BLaER1 (cell line): ENCODE measurements at regions not wholly inside any gene's neighbourhood (a gene's known extent, or its start where the extent isn't known, plus 50 kb on each side); places are given as distances from the start of the nearest gene placed in this dataset.

Experiments used
- H3K27ac ChIP-seq: shearing (Covaris generic); formaldehyde crosslinking; 2 replicates; pipeline ENCODE4 v1.8.1; 2022
- H3K27me3 ChIP-seq: shearing (Covaris generic); formaldehyde crosslinking; 2 replicates; pipeline ENCODE4 v1.8.1; 2022
- H3K36me3 ChIP-seq: shearing (Covaris generic); formaldehyde crosslinking; 2 replicates; pipeline ENCODE4 v1.8.1; 2022
- H3K4me1 ChIP-seq: shearing (Covaris generic); formaldehyde crosslinking; 2 replicates; pipeline ENCODE4 v1.8.1; 2022
- H3K4me2 ChIP-seq: shearing (Covaris generic); formaldehyde crosslinking; 2 replicates; pipeline ENCODE4 v1.8.1; 2022
- H3K4me3 ChIP-seq: shearing (Covaris generic); formaldehyde crosslinking; 2 replicates; pipeline ENCODE4 v1.8.1; 2022
- H3K9ac ChIP-seq: shearing (Covaris generic); formaldehyde crosslinking; 2 replicates; pipeline ENCODE4 v1.8.1; 2022
- H3K9me3 ChIP-seq: shearing (Covaris generic); formaldehyde crosslinking; 2 replicates; pipeline ENCODE4 v1.8.1; 2022
- H4K20me1 ChIP-seq: shearing (Covaris generic); formaldehyde crosslinking; 2 replicates; pipeline ENCODE4 v1.8.1; 2022
- Cebpa-rat ChIP-seq: shearing (Covaris generic); IDR thresholded peaks from 2 replicates; pipeline ENCODE4 v1.8.1; 2022

DNA sequence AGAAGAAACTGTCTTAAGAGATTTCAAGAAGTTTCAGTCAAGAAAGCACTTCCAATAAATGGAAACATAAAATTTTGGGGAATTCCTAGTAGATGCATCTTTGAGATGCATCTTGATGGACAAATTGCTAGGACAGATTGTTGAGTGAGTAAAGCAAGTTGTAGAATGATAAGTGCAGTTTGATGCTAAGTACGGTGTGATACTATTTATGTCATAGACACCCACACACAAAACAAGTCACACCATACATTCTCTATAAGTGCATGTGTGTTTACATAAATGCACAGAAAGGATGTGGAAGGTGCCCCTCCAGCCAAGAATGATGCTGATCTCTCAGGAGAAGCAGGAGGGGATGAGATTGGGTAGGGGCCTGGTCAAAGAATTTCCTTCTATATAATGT, 375.7 kb downstream of the FOXO1 start:
- no peaks in the 10 kb centered on the region for H4K20me1 ChIP-seq
- H3K27me3 ChIP-seq, result no peaks in the 10 kb centered on the region
- H3K4me1 ChIP-seq, result no peaks in the 10 kb centered on the region
- H3K9ac ChIP-seq, result no peak overlapping the region
- H3K9me3 ChIP-seq, result peaks cover 4% of the 10 kb centered on the region
- no peak overlapping the region for H3K4me3 ChIP-seq
- H3K27ac ChIP-seq, result no peak overlapping the region
- H3K36me3 ChIP-seq, result no peaks in the 10 kb centered on the region
- no peak for TF ChIP-seq Cebpa-rat
- no peak overlapping the region for H3K4me2 ChIP-seq

DNA sequence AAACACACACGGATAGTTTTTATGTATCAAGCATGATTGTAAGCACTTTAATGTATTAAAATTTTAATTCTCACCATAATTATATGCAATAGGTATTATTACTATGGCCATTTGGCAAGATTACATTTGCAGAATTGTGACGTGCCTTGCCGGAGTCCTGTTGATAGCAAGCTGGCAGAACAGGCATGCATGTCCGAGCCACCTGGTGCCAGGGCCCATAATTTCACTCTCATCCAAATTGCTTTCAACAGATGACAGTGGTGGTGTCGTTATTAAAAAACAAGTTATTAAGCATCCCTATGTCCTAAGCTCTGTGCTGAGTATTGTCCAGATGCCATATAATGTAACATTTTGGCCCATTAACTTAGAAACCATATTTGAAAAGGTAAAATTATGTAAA, 374.3 kb downstream of the FOXO1 start:
- Histone ChIP-seq H3K4me3 (no peak overlapping the region), H3K27ac (no peak overlapping the region), H4K20me1 (no peaks in the 10 kb centered on the region), H3K27me3 (no peaks in the 10 kb centered on the region), H3K9me3 (peaks cover 18% of the 10 kb centered on the region), H3K9ac (no peak overlapping the region), H3K4me2 (no peak overlapping the region), H3K36me3 (no peaks in the 10 kb centered on the region), H3K4me1 (no peaks in the 10 kb centered on the region)
- TF ChIP-seq Cebpa-rat, result no peak

DNA sequence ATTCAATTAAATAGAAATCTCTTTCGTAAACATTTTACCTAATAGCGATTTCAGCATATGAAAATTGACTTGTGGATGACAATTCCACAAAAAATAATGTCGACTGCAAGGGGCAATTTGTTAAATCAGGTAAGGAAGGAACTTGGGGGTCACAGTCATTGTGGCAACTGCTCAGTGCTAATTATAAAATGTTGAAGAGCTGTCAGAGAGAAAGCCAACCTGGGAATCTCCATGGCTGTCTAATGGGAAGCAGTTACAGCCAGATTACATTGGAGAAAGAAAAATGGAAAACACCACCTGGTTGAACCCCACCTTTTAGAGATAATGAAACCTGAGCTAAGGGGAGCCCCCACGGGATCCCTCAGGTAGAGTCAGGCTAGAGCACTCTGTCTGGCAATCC, 373.9 kb downstream of the FOXO1 start:
- Histone ChIP-seq H3K4me3 (no peak overlapping the region), H3K4me2 (no peak overlapping the region), H4K20me1 (no peaks in the 10 kb centered on the region), H3K27ac (no peak overlapping the region), H3K4me1 (no peaks in the 10 kb centered on the region), H3K9me3 (peaks cover 22% of the 10 kb centered on the region), H3K27me3 (no peaks in the 10 kb centered on the region), H3K9ac (no peak overlapping the region), H3K36me3 (no peaks in the 10 kb centered on the region)
- no peak for TF ChIP-seq Cebpa-rat

DNA sequence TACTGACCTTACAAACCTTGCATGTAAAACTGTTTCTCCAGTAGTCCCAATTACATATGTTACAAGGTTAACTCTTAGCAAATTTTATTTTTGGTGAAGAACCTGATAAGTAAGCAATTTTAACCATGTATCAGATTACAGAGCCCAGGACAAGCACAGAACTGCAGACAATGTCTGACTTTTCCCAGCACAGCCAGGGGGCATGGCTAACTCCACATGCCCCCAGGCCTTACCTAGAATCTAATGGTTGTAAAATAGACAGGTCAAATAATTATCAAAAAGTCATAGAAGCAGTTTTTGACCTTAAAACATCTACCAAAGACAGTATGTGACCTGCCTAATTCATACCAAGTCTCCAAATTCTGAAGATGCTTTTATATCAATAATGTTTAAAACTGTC, 364.1 kb downstream of the FOXO1 start:
- Histone ChIP-seq H3K9me3 (peaks cover 75% of the 10 kb centered on the region), H3K4me2 (no peak overlapping the region), H3K9ac (no peak overlapping the region), H3K36me3 (peaks cover 15% of the 10 kb centered on the region; the same call in 1 of the 2 replicates), H3K4me3 (no peak overlapping the region), H4K20me1 (no peaks in the 10 kb centered on the region), H3K27me3 (no peaks in the 10 kb centered on the region), H3K27ac (no peak overlapping the region), H3K4me1 (0 out of 2 replicates have a peak, but pooled peaks cover 5% of the 10 kb centered on the region)
- TF ChIP-seq Cebpa-rat, result no peak

DNA sequence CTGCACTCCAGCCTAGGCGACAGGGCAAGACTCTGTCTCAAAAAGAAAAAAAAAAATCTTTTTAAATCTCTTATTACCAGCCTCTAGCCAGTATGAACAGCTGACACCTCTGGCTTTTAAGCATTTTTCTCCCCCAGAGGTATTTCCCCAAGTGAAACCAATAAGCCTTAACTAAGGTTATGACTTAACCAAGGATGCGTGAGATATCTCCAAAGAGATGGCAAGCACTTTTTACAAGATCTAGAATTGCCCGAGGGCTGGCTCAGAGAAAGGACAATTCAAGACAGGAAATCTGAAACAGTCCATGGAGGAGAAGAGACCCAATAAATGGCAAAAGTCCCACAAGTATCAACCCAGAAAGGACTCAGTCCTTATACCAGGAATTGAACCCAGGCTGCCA, 362.1 kb downstream of the FOXO1 start:
- no peaks in the 10 kb centered on the region for H3K27me3 ChIP-seq
- H3K36me3 ChIP-seq, result peaks cover 15% of the 10 kb centered on the region; the same call in 1 of the 2 replicates
- no peak overlapping the region for H3K27ac ChIP-seq
- H3K9ac ChIP-seq, result no peak overlapping the region
- peaks cover 74% of the 10 kb centered on the region for H3K9me3 ChIP-seq
- no peak overlapping the region for H3K4me3 ChIP-seq
- TF ChIP-seq Cebpa-rat, result no peak
- no peaks in the 10 kb centered on the region for H4K20me1 ChIP-seq
- no peak overlapping the region for H3K4me2 ChIP-seq
- 0 out of 2 replicates have a peak, but pooled peaks cover 5% of the 10 kb centered on the region for H3K4me1 ChIP-seq

DNA sequence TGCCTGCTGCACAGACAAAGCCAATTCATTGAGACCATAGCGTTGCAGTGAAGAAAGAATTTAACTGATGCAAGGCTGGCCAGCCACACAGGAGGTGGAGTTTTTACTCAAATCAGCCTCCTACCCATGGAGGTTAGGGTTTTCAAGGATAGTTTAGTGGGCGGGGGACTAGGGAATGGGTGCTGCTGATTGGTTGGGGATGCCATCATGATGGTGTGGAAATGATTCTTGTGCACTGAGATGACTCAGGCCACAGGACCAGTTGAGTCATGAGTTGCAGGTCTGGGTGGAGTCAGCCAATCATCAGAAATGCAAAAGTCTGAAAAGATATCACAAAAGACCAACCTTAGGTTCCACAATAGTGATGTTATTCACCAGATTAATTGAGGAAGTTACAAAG, 359.6 kb downstream of the FOXO1 start:
- Histone ChIP-seq H3K9ac (no peak overlapping the region), H4K20me1 (no peaks in the 10 kb centered on the region), H3K4me3 (no peak overlapping the region), H3K27me3 (no peaks in the 10 kb centered on the region), H3K27ac (no peak overlapping the region), H3K4me1 (no peaks in the 10 kb centered on the region), H3K36me3 (peaks cover 15% of the 10 kb centered on the region; the same call in 1 of the 2 replicates), H3K4me2 (no peak overlapping the region), H3K9me3 (peaks cover 53% of the 10 kb centered on the region)
- TF ChIP-seq Cebpa-rat, result no peak

DNA sequence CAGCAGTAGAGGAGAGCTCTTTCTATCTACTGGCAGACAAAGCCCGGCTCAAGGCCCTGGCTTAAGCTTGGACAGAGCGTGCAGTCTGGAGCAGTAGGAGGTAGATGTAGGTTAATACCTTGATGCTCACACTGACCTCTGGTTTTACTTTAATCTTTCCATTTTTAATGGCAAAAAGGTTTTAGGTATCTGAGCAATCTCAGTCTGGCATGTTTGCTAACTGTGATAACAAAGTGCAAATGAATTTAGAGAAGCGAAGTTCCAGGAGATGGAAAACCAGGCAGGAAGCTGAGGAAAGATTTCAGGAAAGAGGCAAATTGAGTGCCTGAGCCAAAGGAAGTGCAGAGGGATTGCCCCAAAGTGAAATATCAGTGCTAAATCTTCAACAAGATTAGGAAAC, 356.6 kb downstream of the FOXO1 start:
- Histone ChIP-seq H3K27me3 (no peaks in the 10 kb centered on the region), H3K4me3 (no peak overlapping the region), H3K9ac (no peak overlapping the region), H3K36me3 (peaks cover 7% of the 10 kb centered on the region; the same call in 1 of the 2 replicates), H3K4me1 (peaks cover 2% of the 10 kb centered on the region), H3K4me2 (no peak overlapping the region), H4K20me1 (no peaks in the 10 kb centered on the region), H3K9me3 (peaks cover 23% of the 10 kb centered on the region), H3K27ac (no peak overlapping the region)
- TF ChIP-seq Cebpa-rat, result no peak

DNA sequence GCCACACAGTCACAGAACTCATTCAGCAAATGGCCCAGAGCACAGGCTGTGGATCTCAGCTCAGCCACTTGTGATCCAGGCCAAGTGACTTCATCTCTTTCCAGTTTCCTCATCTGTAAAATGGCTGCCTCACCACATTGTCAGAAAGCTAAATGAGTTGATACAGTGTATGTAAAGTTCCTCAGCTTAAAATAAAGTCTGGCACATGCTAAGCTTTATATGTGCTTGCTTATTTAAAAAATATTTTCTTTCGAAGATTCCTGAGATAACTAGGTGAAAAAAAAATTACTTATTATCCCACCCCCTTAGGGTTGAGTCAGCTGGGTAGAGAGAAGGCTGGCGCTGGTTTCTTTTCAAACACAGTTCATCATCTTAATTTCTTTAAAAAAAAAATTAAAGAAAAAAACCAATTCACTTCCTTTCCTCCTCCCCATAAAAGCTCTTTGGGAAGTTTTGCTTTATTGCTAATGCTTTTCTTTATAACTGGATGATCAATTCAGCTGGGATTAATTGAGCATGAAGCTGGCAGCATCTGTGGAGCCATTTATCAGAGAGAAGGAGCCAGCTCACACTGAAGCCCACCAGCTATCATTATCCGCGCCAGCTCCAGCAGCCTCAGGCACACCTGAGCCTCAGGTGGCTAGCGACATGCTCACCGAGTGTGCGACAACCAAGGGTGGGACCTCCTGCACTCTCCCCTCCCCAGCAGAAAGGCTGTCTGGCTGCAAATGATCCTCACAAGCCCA, 354.9 kb downstream of the FOXO1 start:
- TF ChIP-seq Cebpa-rat, result no peak
- no peak overlapping the region for H3K4me3 ChIP-seq
- no peaks in the 10 kb centered on the region for H3K27me3 ChIP-seq
- no peak overlapping the region for H3K9ac ChIP-seq
- peaks cover 12% of the 10 kb centered on the region for H3K4me1 ChIP-seq
- no peaks in the 10 kb centered on the region for H4K20me1 ChIP-seq
- no peak overlapping the region for H3K27ac ChIP-seq
- peaks cover 4% of the 10 kb centered on the region; the same call in 1 of the 2 replicates for H3K36me3 ChIP-seq
- H3K9me3 ChIP-seq, result peaks cover 11% of the 10 kb centered on the region
- H3K4me2 ChIP-seq, result no peak overlapping the region

DNA sequence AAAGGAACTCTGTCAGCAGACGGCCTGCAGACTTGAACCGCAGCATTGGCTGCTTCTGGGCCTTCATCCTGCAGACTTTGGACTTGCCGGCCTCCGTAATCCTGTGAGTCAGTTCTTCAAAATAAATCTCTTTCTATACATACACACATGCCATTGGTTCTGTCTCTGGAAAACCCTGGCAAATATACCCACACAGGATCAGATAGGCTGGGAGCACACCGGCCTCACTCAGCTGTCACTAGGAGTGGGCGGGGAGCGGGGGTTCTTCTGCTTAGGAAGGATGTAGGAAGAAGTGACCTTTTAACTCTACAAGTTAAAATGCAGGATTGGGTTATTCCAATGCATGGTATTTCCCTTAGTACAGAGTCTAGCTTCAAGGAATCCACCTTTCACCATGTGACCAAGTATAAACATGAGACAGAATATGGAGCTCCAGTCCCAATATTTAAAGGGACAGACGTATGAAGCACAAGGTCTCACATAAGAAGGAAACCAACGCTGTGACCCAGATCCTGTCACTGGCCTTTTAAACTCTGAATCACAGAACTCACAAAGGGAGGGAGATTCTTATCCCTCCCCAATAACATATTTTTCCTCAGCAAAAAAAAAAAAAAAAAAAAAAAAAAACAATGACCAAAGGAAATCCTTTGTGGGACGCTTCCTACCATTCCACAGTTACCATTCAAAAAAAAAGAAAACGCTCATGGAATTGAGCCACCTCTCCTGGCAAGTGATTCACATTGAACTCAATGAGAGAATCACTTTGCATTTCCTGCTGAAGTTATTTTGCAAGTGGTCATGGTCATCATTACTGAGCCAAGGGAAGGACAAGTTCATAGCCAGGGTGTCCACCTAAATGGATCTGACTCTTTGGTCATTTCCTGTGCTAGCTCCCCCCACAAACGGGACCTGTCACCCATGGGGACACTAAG, 352.9 kb downstream of the FOXO1 start:
- H3K27me3 ChIP-seq, result no peaks in the 10 kb centered on the region
- no peak for TF ChIP-seq Cebpa-rat
- no peaks in the 10 kb centered on the region for H4K20me1 ChIP-seq
- H3K4me2 ChIP-seq, result no peak overlapping the region
- H3K9ac ChIP-seq, result no peak overlapping the region
- H3K4me1 ChIP-seq, result peaks cover 12% of the 10 kb centered on the region
- no peak overlapping the region for H3K4me3 ChIP-seq
- no peaks in the 10 kb centered on the region for H3K36me3 ChIP-seq
- H3K27ac ChIP-seq, result no peak overlapping the region
- no peaks in the 10 kb centered on the region for H3K9me3 ChIP-seq
